ENCODE measurements at regions not wholly inside any gene's neighbourhood (a gene's known extent, or its start where the extent isn't known, plus 50 kb on each side); places are given as distances from the start of the nearest gene placed in this dataset.

DNA sequence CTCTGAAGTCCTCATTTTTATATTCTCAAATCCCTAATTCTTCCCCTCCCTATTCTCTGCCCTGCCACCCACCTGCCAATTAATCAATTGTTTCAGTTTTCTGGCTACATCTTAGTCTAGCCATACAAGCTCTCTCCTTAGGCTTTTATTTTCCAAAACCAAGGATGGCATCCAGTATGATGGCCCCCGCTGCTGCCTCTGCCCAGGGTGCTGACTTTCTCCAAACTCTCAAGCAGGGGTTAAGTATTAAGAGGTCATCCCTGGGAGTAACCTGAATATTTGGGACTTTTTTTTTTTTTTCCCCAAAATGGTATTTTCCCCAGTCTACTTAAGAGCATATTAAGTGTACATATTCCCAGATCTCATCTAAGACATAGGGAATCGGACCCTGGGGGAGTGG lies 183.8 kb downstream of the DHX35 start (continued):
- no peak for TF ChIP-seq ATF6 (CRISPR knock-in tag; IDR thresholded peaks at IDR 0.05)

GRCh38 chr20:39144757-39145156 lies 182.6 kb downstream of the DHX35 start:
- DNase-seq (ENCODE audit: low spot score), result no peak
- TF ChIP-seq ERG (CRISPR knock-in tag; IDR thresholded peaks at IDR 0.05) (no peak), MLX (CRISPR knock-in tag; IDR thresholded peaks at IDR 0.05) (no peak), CBFB (CRISPR knock-in tag; IDR thresholded peaks at IDR 0.05; ENCODE audit: low read depth) (no peak), PRDM15 (CRISPR knock-in tag; IDR thresholded peaks at IDR 0.05) (no peak), ZNF317 (CRISPR knock-in tag; IDR thresholded peaks at IDR 0.05; ENCODE audit: borderline replicate concordance, low read depth) (no peak), ZNF219 (CRISPR knock-in tag; IDR thresholded peaks at IDR 0.05; ENCODE audit: borderline replicate concordance) (no peak)
- TF ChIP-seq, protein P1, sequence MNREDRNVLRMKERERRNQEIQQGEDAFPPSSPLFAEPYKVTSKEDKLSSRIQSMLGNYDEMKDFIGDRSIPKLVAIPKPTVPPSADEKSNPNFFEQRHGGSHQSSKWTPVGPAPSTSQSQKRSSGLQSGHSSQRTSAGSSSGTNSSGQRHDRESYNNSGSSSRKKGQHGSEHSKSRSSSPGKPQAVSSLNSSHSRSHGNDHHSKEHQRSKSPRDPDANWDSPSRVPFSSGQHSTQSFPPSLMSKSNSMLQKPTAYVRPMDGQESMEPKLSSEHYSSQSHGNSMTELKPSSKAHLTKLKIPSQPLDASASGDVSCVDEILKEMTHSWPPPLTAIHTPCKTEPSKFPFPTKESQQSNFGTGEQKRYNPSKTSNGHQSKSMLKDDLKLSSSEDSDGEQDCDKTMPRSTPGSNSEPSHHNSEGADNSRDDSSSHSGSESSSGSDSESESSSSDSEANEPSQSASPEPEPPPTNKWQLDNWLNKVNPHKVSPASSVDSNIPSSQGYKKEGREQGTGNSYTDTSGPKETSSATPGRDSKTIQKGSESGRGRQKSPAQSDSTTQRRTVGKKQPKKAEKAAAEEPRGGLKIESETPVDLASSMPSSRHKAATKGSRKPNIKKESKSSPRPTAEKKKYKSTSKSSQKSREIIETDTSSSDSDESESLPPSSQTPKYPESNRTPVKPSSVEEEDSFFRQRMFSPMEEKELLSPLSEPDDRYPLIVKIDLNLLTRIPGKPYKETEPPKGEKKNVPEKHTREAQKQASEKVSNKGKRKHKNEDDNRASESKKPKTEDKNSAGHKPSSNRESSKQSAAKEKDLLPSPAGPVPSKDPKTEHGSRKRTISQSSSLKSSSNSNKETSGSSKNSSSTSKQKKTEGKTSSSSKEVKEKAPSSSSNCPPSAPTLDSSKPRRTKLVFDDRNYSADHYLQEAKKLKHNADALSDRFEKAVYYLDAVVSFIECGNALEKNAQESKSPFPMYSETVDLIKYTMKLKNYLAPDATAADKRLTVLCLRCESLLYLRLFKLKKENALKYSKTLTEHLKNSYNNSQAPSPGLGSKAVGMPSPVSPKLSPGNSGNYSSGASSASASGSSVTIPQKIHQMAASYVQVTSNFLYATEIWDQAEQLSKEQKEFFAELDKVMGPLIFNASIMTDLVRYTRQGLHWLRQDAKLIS (CRISPR knock-in tag; IDR thresholded peaks at IDR 0.05; ENCODE audit: borderline replicate concordance), result no peak
- Mint-ChIP-seq H3K27ac (no peak overlapping the region), H3K4me1 (peaks cover 17% of the 10 kb centered on the region), H3K9me3 (0 out of 2 replicates have a peak, but pooled peaks cover 3% of the 10 kb centered on the region), H3K4me3 (no peak overlapping the region), H3K27me3 (ENCODE audit: low read depth) (peaks cover 3% of the 10 kb centered on the region; the same call in 1 of the 2 replicates), H3K36me3 (no peaks in the 10 kb centered on the region)
- CTCF ChIA-PET, result no interaction called here
- ATAC-seq, result no peak
- POLR2A ChIA-PET, result no interaction called here

DNA sequence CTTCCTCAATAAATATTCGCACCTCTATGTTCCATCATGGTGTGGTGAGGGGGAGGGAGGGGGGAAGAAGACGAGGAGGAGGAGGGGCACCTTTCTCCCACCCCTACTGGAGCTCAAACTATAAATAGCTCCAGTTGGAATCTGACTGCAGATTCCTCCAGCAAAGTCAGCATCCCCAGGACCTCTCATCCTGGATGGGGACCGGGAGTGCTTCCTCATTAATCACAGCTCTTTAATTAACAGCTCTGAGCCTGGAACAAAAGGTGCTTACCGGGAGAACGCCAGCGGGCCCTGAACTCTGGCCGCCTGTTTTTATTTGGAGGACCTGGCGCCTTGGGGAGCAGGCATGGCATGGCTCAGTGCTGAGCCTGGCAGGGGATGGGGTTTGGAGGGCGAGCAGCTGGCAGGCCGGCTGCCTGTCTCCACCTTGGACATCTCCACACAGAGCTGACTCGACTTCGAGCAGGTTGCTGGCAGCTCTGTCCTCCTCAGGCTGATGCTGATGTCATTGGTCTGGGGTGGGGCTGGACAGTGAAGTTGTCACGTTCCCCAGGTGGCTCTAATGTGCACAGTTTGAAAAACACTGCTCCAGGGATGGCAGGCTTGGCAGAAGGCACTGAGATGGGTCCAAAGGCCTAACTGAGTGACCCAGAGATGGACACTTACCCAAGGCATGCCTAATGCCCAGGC lies 180.4 kb downstream of the DHX35 start:
- DNase-seq (ENCODE audit: low spot score), result no peak
- no peaks in the 10 kb centered on the region for H3K36me3 Mint-ChIP-seq
- TF ChIP-seq, protein P2, sequence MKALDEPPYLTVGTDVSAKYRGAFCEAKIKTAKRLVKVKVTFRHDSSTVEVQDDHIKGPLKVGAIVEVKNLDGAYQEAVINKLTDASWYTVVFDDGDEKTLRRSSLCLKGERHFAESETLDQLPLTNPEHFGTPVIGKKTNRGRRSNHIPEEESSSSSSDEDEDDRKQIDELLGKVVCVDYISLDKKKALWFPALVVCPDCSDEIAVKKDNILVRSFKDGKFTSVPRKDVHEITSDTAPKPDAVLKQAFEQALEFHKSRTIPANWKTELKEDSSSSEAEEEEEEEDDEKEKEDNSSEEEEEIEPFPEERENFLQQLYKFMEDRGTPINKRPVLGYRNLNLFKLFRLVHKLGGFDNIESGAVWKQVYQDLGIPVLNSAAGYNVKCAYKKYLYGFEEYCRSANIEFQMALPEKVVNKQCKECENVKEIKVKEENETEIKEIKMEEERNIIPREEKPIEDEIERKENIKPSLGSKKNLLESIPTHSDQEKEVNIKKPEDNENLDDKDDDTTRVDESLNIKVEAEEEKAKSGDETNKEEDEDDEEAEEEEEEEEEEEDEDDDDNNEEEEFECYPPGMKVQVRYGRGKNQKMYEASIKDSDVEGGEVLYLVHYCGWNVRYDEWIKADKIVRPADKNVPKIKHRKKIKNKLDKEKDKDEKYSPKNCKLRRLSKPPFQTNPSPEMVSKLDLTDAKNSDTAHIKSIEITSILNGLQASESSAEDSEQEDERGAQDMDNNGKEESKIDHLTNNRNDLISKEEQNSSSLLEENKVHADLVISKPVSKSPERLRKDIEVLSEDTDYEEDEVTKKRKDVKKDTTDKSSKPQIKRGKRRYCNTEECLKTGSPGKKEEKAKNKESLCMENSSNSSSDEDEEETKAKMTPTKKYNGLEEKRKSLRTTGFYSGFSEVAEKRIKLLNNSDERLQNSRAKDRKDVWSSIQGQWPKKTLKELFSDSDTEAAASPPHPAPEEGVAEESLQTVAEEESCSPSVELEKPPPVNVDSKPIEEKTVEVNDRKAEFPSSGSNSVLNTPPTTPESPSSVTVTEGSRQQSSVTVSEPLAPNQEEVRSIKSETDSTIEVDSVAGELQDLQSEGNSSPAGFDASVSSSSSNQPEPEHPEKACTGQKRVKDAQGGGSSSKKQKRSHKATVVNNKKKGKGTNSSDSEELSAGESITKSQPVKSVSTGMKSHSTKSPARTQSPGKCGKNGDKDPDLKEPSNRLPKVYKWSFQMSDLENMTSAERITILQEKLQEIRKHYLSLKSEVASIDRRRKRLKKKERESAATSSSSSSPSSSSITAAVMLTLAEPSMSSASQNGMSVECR (CRISPR knock-in tag; IDR thresholded peaks at IDR 0.05; ENCODE audit: borderline replicate concordance), result no peak
- TF ChIP-seq HMGXB4 (CRISPR knock-in tag; IDR thresholded peaks at IDR 0.05), result no peak

More for the DNA sequence above, 180.4 kb downstream of the DHX35 start:
- Mint-ChIP-seq H3K9me3 (0 out of 2 replicates have a peak, but pooled peaks cover 3% of the 10 kb centered on the region), H3K27ac (no peak overlapping the region), H3K27me3 (ENCODE audit: low read depth) (peaks cover 3% of the 10 kb centered on the region; the same call in 1 of the 2 replicates), H3K4me3 (no peak overlapping the region), H3K4me1 (peaks cover 17% of the 10 kb centered on the region)
- ChIA-PET CTCF (no interaction called here), POLR2A (no interaction called here)
- no peak for ATAC-seq

Measured in WTC11 (cell line).